ENCODE measurements at regions not wholly inside any gene's neighbourhood (a gene's known extent, or its start where the extent isn't known, plus 50 kb on each side); places are given as distances from the start of the nearest gene placed in this dataset.
A peak's percentile ranks its signal among the peaks of the same experiment; 100 is the strongest.
"Not testable (repeated sequence)": the region's sequence is repeated elsewhere in the genome, so short reads cannot be mapped to it uniquely, and the experiment has no call there.

GRCh38 chr1:99441299-99442095, 177.2 kb downstream of the PLPPR4 start:
- DNase-seq (no peak), ATAC-seq (ENCODE audit: low FRiP score in 2 of 2) (peak in 1 of 2 donors; percentile 26)
- H3K27ac ChIP-seq, result no peak overlapping the region
- no peaks in the 10 kb centered on the region for H3K27me3 ChIP-seq
- no peaks in the 10 kb centered on the region for H3K36me3 ChIP-seq
- WGBS, 2 donors, result 21 to 28% methylated on average over 6 of the region's 6 CpGs
- TF ChIP-seq CTCF (IDR thresholded peaks at IDR 0.05) (no peak), EP300 (IDR thresholded peaks at IDR 0.05) (no peak)
- H3K9me3 ChIP-seq, result no peaks in the 10 kb centered on the region
- no peaks in the 10 kb centered on the region for H3K4me1 ChIP-seq
- H3K4me3 ChIP-seq, result no peak overlapping the region

- not testable (repeated sequence) for H3K27me3 ChIP-seq; ATAC-seq (ENCODE audit: low FRiP score in 2 of 2); H3K4me1 ChIP-seq; H3K27ac ChIP-seq; H3K9me3 ChIP-seq; H3K4me3 ChIP-seq; H3K36me3 ChIP-seq; DNase-seq
- 89 to 92% methylated on average over 6 of the region's 6 CpGs for WGBS, 2 donors
These were observed 180.1 kb downstream of the PLPPR4 start for GRCh38 chr1:99444211-99444927.

- TF ChIP-seq CTCF (IDR thresholded peaks at IDR 0.05), result no peak
- no peak for TF ChIP-seq POLR2AphosphoS5 (IDR thresholded peaks at IDR 0.05)
- no peak for TF ChIP-seq EP300 (IDR thresholded peaks at IDR 0.05)
- no peak for TF ChIP-seq POLR2A (IDR thresholded peaks at IDR 0.05)
- ATAC-seq (ENCODE audit: low FRiP score in 2 of 2), result no peak
- Histone ChIP-seq H3K27me3 (no peaks in the 10 kb centered on the region), H3K36me3 (no peaks in the 10 kb centered on the region), H3K4me3 (no peak overlapping the region), H3K9me3 (no peaks in the 10 kb centered on the region), H3K4me1 (no peaks in the 10 kb centered on the region), H3K27ac (no peak overlapping the region)
- DNase-seq, result no peak
These were observed 180.8 kb downstream of the PLPPR4 start for GRCh38 chr1:99445071-99445470.

GRCh38 chr1:99445486-99445885, 181.2 kb downstream of the PLPPR4 start:
- ATAC-seq (ENCODE audit: low FRiP score in 2 of 2), result peak in 1 of 2 donors; percentile 29
- Histone ChIP-seq H3K36me3 (no peaks in the 10 kb centered on the region), H3K27me3 (no peaks in the 10 kb centered on the region), H3K9me3 (no peaks in the 10 kb centered on the region), H3K4me3 (no peak overlapping the region), H3K4me1 (no peaks in the 10 kb centered on the region), H3K27ac (no peak overlapping the region)
- 45 to 48% methylated on average over 1 of the region's 1 CpG for WGBS, 2 donors
- TF ChIP-seq POLR2AphosphoS5 (IDR thresholded peaks at IDR 0.05) (no peak), POLR2A (IDR thresholded peaks at IDR 0.05) (no peak), EP300 (IDR thresholded peaks at IDR 0.05) (no peak), CTCF (IDR thresholded peaks at IDR 0.05) (no peak)
- no peak for DNase-seq

GRCh38 chr1:99447721-99448120, 183.4 kb downstream of the PLPPR4 start:
- Histone ChIP-seq H3K36me3 (no peaks in the 10 kb centered on the region), H3K4me1 (no peaks in the 10 kb centered on the region), H3K27ac (no peak overlapping the region), H3K4me3 (no peak overlapping the region), H3K9me3 (no peaks in the 10 kb centered on the region), H3K27me3 (no peaks in the 10 kb centered on the region)
- DNase-seq (no peak), ATAC-seq (ENCODE audit: low FRiP score in 2 of 2) (no peak)
- no peak for TF ChIP-seq POLR2AphosphoS5 (IDR thresholded peaks at IDR 0.05)
- TF ChIP-seq POLR2A (IDR thresholded peaks at IDR 0.05), result no peak
- no peak for TF ChIP-seq EP300 (IDR thresholded peaks at IDR 0.05)
- no peak for TF ChIP-seq CTCF (IDR thresholded peaks at IDR 0.05)
